DMS79 (cell line): ENCODE measurements at regions not wholly inside any gene's neighbourhood (a gene's known extent, or its start where the extent isn't known, plus 50 kb on each side); places are given as distances from the start of the nearest gene placed in this dataset.

Experiments
- DNase-seq: peaks from one replicate; lab custom pipeline; 2025; lab: John Stamatoyannopoulos, UW

DNA sequence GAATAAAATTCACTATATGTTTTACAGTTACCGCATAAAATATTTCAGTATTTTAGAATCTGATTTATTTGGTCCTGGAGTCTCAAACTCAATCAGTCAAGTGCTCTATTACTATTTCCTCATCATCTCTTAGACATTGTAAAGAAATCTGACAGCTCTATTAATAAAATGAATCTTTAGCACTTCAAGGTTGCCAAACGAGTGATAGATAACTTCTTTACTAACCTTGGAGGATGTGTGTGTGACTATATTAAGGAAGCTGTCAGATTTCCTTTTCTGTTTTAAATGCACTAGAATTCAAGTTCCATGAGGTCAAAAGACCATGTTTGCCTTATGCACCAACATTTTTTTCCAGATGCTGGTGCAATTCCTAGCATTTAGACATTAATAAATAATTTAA is 389.8 kb upstream of the AZI2 start:
- DNase-seq = no peak

DNA sequence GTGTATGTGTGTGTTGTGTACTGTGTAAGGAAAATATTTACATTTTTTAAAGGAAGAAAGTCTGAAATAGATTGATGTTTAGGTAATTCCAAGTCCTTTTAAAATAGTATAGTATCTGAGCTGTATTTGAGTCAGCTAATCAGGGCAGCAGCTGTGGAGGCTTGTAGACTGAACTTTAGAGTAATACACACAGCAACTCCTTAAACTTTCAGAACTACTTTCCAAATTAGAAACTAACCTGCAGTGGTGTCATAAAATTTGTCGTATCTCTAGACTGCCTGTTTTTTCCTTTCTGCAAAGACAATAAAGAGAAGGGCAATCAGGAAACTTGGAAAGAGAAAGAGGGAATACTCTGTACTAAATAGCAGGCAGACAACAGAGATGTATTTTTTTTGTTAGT is 391.0 kb upstream of the AZI2 start:
- no peak for DNase-seq

DNA sequence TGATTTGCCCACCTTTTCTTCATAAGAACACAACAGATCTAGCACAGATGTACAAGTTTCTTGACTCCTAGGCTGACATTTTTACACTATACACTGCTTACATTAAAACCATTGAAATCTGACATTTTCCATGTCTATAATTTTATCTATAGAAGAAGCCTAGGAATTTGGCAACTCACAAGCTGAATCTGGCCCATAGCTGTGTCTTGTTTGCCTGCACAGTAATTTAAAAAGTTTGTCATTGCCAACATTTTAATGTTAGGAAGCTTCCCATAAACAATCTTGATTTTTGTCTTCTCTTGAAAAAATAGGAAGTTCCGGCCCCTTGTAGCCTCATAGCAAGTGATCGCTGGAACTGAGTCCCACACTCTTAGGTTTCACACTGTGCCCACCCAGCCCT is 394.6 kb upstream of the AZI2 start:
- DNase-seq = no peak

DNA sequence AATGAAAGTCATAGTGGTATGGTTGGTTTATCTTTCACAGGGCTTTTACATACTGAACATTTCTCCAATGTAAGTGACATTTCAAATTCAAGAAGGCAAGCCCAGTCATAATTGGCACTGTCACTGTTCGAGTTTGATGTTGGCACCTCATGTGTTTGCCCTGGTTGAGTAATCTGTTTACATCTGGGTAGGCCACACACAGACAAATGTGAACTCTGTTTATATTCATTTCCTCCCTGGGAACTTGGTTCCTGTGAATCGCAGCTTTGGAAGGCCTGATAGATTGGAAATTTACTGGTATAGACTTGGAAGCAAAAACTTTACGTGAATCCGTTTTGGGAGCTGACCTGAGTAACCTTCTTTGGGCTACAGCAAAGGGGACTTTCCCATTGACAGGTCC is 395.2 kb upstream of the AZI2 start:
- DNase-seq = no peak

DNA sequence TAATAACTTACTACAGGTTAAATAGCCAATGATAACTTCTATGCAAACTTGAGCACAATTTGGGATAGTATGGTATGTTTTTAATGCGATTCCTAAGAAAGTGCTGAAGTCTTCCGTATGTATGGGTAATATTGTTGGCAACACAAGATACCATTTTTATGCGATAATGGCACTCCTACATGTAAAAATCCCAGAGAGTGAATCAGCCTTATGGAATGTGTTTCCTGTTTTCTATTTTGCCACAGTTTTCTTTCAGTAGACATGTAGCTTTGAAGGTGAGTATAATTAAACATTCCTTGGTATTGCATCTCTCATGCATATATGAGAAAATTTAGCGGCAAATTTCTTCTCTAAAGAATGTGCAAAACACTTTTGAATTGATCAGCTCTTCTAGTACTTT is 396.8 kb upstream of the AZI2 start:
- no peak for DNase-seq

DNA sequence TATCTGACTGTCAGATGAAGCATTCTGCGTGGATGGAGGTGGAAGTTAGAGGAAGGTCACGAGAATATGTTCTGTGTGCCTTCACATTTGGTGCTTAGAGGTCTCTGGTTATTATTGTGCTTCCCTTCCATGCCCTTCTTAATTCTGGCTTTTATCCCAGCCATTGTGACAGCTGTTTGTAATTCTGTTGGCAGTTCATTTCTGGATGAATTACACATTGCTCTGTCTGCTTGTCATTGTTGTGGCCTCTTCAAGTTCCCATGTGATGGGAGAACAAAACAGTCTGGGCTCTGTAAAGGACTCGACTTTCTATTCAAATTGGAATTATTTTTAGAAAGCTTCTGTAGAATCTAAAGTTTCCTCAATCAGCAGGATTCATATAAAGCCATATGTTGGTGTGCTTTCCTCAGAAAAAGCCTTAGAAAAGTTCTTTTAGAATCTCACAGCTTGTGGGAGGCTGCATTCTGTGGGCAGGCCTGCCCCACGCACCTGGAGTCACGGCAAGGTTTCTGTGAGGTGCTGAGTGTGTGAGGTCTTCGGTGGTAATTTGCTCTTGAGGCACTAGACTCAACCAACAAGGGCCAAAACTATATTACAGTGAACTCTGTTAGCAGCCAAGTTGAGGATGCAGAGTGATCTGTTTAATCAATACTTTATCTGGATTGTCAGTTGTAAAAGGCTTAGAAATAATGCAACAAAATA is 397.4 kb upstream of the AZI2 start:
- DNase-seq = no peak

DNA sequence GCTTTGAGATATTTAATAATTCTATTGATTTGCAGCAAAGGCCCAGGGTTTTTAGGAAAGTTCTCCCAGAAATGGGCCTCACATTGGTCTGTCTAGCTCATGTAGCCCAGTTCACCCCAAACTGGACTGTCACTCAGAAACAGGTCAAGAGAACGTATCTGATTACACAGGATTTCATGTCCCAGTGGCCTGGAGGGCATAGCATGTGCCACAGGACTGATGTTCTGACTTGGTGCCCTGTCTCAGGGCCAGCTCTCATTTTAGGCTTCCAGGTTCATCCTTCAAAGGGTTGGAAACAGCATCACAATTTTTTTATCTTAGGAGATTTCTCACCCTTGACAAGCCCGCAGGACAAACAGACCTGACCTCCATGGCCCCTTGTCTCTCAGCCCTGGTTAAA is 398.4 kb upstream of the AZI2 start:
- no peak for DNase-seq

DNA sequence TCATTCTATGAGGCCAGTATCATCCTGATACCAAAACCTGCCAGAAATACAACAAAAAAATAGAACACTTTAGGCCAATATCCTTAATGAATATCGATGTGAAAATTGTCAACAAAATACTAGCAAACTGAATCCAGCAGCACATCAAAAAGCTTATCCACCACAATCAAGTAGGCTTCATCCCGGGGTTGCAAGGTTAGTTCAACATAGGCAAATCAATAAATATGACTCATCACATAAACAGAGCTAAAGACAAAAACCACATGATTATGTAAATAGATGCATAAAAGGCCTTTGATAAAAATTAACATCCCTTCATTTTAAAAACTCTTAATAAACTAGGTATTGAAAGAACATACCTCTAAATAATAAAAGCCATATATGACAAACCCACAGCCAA is 403.2 kb upstream of the AZI2 start:
- no peak for DNase-seq

DNA sequence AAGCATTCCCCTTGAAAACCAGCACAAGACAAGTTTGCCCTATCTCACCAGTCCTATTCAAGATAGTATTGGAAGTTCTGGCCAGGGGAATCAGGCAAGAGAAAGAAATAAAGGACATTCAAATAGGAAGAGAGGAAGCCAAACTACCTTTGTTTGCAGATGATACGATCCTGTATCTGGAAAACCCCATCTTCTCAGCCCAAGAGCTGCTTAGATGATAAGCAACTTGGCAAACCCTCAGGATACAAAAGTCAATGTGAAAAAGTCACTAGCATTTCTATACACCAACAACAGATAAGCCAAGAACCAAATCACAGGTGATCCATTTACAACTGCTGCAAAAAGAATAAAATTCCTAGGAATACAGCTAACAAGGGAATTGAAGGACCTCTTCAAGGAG is 403.7 kb upstream of the AZI2 start:
- DNase-seq = no peak

DNA sequence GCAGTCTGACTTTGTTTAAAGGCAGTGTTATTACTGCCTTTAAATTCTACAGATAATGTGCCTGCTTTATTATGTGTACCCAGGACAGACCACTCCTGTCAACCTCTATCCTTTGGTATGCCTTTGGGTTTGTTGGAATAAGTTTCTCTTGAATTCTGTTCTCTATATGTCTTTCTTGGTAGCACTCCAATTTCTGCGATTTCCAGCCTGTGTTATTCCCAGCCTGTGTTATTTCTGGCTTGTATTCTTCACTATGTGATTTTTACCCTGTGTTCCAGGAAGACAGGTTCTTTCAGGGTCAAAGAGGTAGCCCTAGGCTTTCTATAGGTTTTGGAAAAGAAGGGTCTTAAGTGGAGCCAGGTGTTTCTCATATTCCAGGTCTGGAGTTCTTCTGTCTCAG is 407.4 kb upstream of the AZI2 start:
- DNase-seq = no peak

DNA sequence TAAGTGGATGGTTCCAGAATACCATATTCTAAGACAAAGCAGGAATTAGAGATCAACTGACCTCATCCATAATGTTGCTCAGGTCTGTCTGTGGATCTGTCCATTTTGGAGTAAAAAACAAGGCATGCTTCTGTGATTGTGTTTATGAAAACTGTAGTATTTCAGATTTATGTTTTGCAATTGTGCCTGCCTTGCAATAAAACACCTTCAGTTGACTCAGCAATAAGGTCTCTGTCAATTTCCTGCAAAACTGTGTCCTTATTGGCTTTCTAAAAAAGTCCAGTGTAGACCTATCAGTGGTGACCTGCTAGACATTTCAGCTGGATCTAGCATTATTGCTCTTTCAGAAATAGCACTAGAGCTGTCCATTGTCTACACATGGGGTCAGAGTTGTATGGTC is 409.5 kb upstream of the AZI2 start:
- DNase-seq = no peak

DNA sequence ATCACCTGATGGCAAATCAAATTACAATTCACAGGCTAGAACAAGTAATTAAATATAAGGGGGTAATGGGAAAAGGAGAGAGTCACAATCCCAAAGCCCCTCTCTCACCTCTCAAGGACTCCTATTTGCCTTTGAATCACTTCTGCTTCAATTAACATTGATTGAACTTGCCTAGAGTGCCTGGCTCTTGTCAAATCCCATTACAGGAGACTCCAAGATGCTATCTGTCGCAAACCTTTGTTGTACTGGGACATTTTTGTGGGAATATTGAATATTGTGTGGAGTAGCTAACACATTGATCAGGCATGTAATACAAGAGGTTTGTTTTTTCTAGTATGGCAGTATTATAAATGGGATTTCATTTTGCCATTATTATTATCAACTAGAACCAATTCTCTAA is 412.8 kb upstream of the AZI2 start:
- DNase-seq = no peak

DNA sequence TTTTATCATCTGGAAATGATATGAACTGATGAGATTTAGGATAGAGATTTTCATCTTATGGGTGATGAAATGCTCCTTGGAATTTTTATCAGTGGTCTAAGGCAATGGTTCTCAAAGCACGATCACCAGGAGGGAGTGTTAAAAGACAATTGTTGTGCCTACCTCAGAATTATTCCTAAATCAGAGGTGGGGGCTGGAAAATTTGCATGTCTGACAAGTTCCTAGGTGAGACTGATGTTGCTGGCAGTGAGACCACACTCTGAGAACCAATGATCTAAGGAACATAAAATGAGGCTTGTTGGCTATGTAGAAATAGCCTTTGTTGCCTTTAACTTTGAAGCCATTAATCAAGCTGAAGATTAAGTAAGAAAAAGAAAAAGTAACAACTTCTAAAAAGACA is 416.6 kb upstream of the AZI2 start:
- DNase-seq = no peak

DNA sequence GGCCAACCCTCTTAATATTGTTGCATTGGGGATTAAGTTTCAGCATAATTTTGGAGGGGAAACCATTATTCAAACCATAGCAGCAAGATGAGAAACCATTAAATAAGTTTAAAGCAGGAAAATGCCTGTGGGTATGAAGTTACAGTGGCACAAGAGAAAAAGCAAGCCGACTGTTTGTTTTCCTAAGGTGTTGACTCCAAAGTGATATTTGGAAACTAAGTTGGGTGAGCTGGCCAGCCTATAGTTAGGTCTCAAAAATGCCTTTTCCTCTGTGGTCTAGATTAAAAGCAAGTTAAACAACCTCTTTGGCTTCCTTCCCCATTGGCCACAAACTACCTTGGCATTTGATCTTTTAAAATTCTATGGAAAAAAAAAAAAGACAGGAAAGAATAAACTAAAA is 419.8 kb upstream of the AZI2 start:
- no peak for DNase-seq

DNA sequence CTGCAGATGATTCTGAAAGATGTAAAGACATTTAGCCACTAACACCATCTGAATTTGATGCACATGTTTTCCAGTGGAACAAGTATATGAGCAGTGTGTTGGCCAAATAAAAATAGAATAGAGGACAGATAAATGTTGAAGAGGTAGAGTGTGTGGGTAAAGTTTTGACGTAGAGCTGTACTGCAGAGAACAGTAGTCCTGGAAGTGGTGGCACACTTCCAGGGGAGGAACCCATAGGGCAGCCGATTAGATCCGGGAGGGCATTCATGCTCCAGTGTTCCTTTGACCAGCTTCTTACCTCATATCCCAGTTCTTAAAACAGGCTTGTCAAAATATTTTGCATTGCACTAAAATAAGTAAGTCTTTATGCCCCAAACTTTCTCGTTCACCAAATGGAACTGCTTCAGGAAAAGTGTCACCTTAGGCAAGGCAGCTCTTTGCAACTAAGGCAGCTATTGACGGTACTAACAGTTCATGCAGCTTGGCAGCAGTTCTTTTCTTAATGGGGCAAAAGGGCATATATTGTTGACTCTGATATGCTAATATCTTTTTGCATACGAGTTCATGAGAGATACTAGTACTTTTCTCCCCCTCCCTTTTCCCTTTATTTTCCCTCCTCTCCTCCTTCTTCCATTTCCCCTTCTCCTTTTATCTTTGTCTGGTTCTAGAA is 429.3 kb upstream of the AZI2 start:
- DNase-seq = no peak

DNA sequence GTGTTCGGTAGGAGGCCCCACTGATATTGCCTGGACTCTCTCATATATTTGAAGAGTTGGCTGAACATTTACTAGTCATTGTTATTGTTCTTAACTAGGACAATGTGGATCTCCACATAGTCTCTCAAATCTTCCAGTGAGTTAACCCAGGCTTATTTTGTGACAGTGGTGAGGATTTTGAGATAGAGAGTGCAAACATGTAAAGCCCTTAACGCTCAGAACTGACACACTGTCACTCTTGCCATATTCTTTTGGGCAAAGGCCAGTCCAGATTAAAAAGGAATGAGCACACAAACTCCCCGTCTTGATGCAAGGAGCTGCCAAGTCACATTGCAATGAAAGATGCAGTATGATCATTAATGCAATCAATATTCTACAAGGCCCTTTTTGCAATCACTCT is 431.9 kb upstream of the AZI2 start:
- no peak for DNase-seq

DNA sequence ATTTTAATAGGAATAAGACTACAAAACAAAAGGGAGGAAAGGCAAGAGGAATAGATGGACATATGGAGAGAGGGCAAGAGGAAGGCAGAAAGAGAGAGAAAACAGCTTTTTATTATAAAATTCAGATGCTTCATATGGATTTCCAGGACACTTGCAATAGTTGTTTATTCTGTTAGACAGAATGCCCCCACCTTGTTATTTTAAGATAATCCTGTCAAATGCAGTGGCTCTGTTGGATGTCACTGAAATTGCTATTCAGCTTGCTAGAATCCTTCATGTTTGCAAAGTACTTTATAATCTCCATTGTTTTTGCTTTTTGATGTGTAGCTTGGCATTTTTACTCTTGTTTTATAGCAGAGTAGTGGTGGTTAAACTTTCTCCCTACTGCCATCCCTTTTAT is 432.4 kb upstream of the AZI2 start:
- DNase-seq = no peak

DNA sequence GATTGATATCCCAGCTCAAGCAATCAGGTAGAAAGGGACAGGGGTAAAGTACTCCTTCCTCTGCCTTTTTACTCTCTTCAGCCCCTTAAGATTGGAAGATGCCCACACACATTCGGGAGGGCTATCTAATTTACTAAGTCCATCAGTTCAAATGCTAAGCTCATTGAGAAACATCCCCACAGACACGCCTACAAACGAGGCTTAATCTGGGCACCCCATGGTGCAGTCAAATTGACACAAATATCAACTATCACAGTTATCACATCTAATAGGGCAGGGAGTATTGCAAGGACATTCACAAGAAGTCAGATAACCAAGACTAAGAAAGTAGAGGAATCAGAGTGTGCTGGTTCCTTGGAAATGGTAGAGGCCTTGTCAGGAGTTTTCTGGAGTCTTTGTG is 437.8 kb upstream of the AZI2 start:
- DNase-seq = no peak

DNA sequence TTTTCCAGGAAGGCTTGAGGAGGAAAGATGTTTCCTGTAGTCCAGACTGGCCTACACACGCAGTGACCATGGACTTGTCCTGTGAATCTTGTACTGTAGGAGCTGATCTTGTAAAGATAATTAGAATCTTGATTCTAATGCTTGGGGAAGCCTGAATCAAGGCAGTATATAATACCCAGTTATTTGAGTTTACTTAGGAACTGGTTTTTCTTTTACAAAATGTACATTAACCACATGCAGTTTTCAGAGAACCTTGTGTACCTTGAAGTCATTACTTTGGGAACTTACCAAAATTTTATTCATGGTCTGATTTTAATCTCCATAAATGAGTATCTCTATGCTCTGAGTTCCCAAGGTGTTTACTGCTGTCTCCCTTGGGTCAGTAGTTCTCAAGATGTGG is 439.9 kb upstream of the AZI2 start:
- DNase-seq = no peak

DNA sequence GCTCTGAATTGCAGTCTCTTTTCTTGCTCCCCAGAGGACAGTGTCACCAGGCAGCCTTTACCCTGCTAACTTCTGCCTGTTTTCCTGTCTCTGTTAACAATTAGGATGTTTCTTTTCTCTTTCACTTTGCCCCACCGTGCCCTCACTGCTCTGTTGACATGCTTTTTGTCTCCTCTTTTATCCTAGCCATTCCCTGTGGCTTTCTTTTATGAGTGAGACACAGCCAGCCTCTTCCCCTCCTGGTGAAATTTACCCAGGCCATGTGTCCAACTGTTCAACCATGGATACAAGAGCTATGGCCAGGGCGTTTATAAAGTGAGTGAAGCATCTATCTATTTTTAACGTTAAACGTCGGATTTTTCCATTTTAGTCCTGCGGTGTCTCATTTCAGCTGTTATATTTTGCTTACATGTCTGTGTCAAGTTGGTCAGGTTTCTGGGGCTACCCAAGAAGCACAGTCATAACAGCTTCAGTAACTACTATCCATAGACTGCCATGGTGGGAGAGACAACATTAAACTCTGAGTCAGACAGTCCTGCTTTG is 443.2 kb upstream of the AZI2 start:
- DNase-seq = no peak

DNA sequence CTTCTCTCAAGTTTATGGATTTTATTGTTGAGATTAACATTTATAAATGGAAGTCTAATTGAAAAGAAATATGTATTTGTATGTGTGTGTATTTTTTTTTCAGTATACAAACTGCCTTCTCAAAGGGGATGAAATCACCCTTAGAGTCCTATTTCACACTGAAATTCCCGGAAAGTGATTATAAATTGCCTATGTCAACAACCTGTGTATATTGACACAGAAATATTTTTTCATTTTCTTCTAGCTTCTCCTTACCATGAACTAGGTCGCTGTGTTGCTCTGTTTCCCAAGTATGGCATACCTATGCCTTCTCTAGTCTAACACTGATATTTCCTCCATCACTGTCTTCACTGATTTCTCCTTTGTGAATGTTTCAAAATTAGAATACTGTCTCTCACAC is 444.0 kb upstream of the AZI2 start:
- no peak for DNase-seq

DNA sequence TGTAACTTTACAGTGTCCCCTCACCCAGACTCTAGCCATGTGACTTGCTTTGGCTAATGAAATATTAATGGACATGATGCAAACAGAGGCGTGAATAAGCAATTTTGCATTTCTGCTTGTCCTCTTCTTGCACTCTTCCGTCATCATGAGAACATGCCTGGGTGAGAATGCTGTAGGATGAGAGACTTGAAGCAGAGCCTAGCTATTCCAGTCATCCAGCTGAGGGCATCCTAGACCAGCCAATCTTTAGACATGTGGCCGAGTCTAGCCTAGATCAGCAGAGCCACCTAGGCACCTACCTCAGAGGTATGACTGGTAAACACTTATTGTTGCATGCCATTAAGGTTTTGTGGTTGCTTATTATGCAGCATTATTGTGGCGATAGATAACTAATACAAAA is 450.5 kb upstream of the AZI2 start:
- DNase-seq = no peak

DNA sequence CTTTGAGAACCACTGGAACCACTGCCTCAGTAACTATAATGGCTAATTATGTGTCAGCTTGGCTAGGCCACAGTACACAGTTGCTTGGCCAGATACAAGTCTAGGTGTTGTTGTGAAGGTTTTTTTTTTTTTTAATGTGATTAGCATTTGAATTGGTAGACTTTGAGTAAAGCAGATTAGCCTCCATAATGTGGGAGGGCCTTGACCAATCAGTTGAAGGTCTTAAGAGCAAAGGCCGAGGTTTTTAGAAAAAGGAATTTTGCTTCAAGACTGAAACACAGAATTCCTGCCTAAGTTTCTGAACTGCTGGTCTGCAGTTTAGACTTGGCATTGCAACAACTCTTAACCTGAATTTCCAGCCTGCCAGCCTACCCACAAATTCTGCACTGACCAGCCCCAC is 451.6 kb upstream of the AZI2 start:
- DNase-seq = no peak

DNA sequence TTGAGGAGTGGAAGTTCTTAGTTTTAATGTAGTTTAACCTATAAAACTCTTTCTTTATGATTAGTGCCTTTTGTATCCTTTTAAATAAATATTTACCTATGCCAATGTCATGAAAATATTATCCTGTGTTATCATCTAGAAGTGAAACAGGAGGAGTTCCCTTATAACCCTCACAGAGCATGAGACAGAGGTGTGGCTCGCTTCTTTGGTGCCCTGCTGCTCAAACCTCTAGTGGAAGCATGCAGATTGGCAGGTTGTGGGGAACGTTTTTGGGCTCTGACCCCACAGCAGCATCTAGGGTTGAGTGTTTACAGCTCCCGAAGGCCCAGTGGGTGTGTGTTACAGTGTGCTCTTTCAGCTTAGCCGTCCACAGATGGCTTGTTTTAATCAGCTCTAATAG is 459.4 kb upstream of the AZI2 start:
- DNase-seq = no peak
